NCI-H128 (cell line): ENCODE measurements at regions not wholly inside any gene's neighbourhood (a gene's known extent, or its start where the extent isn't known, plus 50 kb on each side); places are given as distances from the start of the nearest gene placed in this dataset.
"Not testable (repeated sequence)": the region's sequence is repeated elsewhere in the genome, so short reads cannot be mapped to it uniquely, and the experiment has no call there.

Experiments
- DNase-seq: peaks from one replicate; lab custom pipeline; 2025; ENCODE audit not compliant: unreplicated experiment; lab: John Stamatoyannopoulos, UW

- no peak for DNase-seq
These were observed 137.0 kb upstream of the FANCL start for GRCh38 chr2:58378152-58378551.

- no peak for DNase-seq
These were observed 136.1 kb upstream of the FANCL start for GRCh38 chr2:58377181-58377580.

DNA sequence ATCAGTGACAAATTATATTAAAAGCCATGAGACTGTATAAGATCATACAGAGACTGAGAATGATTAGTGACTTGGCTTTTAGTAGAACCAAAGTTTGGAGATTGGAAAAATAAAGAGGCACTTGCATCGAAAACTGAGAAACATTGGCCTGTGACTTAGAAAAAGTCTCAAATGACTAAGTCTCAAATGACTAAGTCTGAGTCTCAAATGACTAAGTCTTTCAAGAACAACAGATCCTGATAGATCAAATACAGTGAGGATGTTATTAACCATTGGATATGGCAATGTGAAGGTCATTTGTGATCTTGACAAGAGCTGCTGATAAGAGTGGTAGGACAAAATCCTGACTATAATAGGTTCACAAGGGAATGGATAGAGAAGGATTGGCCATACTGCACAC lies 135.5 kb upstream of the FANCL start:
- no peak for DNase-seq

- DNase-seq = no peak
These were observed 128.5 kb upstream of the FANCL start for GRCh38 chr2:58369594-58369993.

DNA sequence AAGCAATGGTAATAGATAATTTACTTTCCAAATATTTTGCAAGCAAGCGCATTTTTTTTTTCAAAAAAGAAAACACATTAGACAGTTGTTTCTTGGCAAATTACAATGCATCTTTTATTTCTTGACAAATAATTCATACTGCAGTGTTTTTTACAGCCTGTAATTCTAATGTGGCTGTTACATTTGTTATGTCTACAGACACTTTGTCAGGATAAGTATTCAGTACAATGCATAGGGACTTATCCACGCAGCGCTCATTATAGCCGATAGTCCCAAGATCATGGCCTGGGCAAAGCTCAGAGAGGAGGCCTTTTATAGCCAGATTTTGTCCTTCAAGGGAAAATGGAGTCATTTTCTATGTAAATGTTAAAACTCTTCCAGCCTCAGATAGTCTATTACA lies 123.0 kb upstream of the FANCL start:
- DNase-seq = no peak

GRCh38 chr2:58358026-58358425 lies 116.9 kb upstream of the FANCL start:
- no peak for DNase-seq

- DNase-seq = no peak
These were observed 116.4 kb upstream of the FANCL start for GRCh38 chr2:58357521-58357920.

DNA sequence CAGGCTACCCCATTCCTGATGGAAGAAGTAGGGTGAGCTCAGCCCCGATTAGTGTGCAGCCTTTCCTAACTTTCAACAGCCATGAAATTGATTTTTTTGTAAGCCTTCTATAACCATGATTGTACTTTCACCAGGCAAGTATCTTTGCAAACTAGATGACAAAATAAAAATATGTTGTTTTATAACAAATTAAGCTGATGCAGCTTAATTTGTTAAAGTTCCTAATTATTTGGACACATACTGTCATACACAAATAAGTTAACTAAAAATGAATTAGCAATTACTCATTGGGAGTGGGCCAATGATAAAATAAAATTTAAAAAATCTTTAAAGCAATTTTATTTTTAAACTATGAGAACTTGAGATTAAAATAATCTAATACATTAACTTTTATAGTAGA lies 113.1 kb upstream of the FANCL start:
- no peak for DNase-seq

DNA sequence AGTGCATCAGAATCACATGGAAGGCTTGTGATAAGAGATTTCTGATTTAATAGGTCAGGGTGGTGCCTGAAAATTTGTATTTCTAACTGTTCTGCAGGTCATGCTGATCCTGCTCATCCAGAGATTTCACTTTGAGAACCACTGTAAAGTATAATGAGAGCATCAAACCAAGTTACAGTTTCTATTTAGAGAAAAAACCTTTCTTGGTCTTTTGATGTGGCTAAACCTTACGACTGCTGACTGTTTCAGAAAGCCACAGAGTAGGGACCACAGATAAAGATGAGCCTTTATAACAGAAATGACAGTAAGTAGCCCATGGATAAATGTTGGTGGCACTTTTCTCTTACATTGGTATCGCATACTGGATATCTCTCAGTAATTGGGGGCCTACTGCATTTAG lies 109.4 kb upstream of the FANCL start:
- DNase-seq = no peak

GRCh38 chr2:58347810-58348209 lies 106.7 kb upstream of the FANCL start:
- DNase-seq = no peak

DNA sequence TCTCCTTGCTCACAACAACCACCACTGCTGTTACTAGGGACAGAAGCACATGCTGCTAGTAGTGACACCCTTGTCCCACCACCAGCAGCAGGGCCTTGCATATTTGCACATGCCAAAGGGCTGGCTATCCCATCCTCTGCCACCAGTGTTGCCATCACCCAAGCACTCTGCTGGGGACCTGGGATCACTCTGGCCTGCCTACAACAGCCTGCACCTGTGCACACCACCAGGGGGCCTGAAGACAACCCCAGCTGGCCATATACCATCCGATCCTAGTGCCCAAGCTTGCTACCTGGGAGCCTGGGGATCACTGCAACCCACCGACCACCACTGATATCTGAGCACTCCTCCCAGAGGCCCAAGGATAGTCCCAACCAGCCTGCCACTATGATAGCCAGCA lies 99.9 kb upstream of the FANCL start:
- DNase-seq = no peak

DNA sequence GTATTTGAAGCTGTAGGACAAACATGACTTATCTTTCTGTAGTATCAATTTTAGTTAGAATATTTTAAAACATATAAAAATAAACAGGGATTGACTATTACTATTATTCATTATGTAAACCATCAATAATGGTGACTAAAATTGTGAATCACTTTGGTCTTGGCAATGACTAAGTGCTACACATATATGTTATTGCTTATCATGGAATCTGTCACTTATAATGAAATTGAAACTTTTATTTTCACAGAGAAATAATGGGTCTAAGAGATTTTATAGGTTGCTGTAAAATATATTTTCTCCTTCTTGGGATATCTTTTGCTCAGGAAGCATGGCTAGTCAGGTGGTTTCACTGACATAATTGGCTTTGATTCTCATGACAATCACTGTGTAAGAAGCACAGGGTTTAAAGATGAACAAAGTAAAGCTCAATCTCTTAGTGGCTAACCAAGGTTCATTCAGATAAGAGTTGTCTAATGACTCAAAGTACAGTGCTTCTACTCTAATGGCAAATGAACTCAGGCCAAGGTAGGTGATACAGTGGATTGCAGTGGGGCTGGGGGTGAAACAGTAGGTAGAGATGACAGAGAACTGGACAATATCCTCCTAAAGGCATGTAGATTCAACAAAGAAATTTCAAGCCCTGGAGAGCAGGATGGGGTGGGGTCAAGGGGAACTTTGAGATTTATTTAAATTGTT lies 98.6 kb upstream of the FANCL start:
- no peak for DNase-seq

DNA sequence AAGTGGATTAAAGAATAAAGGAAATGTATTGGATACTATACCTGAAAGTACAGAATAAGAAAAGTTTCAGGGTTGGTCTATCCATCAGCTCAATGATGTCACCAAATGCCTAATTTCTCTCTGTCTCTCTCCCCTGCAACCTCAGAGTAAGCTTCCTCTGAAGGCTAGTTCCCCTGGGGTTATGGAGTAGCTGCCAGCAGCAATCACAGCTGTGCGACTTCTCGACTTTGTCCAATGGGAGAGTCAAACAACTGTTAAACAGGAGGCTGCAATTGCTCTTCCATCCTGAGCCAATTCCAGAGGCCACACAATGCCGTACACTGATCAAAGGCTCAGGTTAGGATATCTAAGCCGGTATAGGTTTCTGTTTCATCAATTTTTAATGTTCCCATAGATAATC lies 95.3 kb upstream of the FANCL start:
- DNase-seq = no peak

- no peak for DNase-seq
These were observed 93.3 kb upstream of the FANCL start for GRCh38 chr2:58334414-58334813.

DNA sequence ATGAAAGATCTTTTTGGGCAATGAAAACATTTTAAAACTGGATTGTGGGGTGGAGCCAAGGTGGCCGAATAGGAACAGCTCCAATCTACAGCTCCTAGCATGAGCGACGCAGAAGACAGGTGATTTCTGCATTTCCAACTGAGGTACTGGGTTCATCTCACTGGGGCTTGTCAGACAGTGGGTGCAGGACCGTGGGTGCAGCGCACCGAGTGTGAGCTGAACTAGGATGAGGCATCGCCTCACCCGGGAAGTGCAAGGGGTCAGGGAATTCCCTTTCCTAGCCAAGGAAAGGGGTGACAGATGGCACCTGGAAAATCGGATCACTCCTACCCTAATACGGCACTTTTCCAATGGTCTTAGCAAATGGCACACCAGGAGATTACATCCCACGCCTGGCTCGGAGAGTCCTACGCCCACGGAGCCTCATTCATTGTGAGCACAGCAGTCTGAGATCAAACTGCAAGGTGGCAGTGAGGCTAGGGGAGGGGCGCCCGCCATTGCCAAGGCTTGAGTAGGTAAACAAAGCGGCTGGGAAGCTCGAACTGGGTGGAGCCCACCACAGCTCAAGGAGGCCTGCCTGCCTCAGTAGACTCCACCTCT lies 84.3 kb upstream of the FANCL start:
- not testable (repeated sequence) for DNase-seq

- no peak for DNase-seq
These were observed 78.4 kb upstream of the FANCL start for GRCh38 chr2:58319481-58319880.

GRCh38 chr2:58318949-58319348 lies 77.8 kb upstream of the FANCL start:
- DNase-seq = not testable (repeated sequence)

- DNase-seq = no peak
These were observed 72.8 kb upstream of the FANCL start for GRCh38 chr2:58313926-58314325.

DNA sequence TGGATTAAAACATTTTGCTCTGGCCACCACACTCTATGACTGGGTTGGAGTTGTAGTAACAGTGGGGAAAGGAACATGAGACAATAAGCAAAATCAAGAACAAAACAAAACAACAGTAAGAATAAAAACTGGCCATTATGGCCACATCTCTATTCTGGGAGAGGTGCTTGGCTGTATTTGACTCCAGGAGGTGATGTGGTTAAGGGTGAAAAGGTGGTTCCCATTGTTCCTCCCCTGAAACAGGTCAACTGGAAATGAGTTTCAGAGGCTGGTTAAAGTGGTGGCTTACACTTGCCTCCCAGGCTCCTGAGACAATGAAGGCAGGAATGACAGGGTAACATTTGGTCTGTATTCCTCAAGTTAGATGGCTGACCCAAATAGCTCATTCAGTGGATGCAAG lies 67.3 kb upstream of the FANCL start:
- DNase-seq = no peak

- DNase-seq = no peak
These were observed 63.7 kb upstream of the FANCL start for GRCh38 chr2:58304843-58305242.

GRCh38 chr2:58299123-58299522 lies 58.0 kb upstream of the FANCL start:
- DNase-seq = no peak

DNA sequence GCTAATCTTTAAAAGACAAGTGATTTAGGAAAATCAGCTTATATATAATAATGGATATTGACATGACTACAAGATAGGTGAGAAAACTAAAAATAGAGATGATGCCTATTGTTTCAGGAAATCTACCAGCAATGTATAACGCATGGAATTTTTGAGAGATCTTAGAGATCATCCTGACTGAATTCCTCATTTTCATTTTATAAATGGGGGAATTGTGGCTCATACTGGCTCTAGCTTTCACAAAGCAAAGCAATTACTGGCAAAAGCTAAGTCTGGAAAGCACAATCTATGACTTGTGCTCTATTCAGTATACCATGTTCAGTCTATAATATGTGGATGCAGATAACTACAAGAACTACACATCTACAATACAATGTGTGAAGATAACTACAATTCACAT lies 51.9 kb upstream of the FANCL start:
- DNase-seq = no peak
